H1 (cell line): ENCODE measurements at regions not wholly inside any gene's neighbourhood (a gene's known extent, or its start where the extent isn't known, plus 50 kb on each side); places are given as distances from the start of the nearest gene placed in this dataset.

Source experiments
- CHD7 ChIP-seq: fragments of 300-600 bp; sonication (generic); IDR thresholded peaks from 2 replicates; pipeline ENCODE4 v1.7.1; 2012; ENCODE audit warnings: low read length, moderate library complexity, mild to moderate bottlenecking, inconsistent platforms; ENCODE audit not compliant: insufficient replicate concordance
- GTF2F1 ChIP-seq: IDR thresholded peaks from 2 replicates; pipeline ENCODE4 v1.6.1; 2012; ENCODE audit warnings: low read depth, low read length, improper control_type of control experiment, borderline replicate concordance
- NANOG ChIP-seq: IDR thresholded peaks from 2 replicates; pipeline ENCODE4 v1.6.1; 2011; ENCODE audit warnings: low read length, low read depth, mild to moderate bottlenecking, inconsistent platforms; ENCODE audit not compliant: insufficient read depth, poor library complexity, severe bottlenecking
- SIRT6 ChIP-seq: IDR thresholded peaks from one replicate; pipeline ENCODE4 v1.7.1; 2012; ENCODE audit warnings: low read length, inconsistent platforms
- SP1 ChIP-seq: IDR thresholded peaks from 2 replicates; pipeline ENCODE4 v1.6.1; 2011; ENCODE audit warnings: low read depth, low read length
- SRF ChIP-seq: IDR thresholded peaks from 2 replicates; pipeline ENCODE4 v1.6.1; 2011; ENCODE audit warnings: mild to moderate bottlenecking, low read depth, low read length, moderate library complexity
- TEAD4 ChIP-seq: IDR thresholded peaks from 2 replicates; pipeline ENCODE4 v1.6.1; 2012; ENCODE audit warnings: low read depth, low read length, inconsistent platforms, mixed read lengths
- YY1 ChIP-seq: IDR thresholded peaks from 2 replicates; pipeline ENCODE4 v1.6.1; 2011; ENCODE audit warnings: low read depth, mild to moderate bottlenecking, low read length

GRCh38 chr9:107700847-107701246, 211.3 kb upstream of the KLF4 start (continued):
- no peak for TF ChIP-seq CHD7
- no peak for TF ChIP-seq SP1
- no peak for TF ChIP-seq TEAD4
- no peak for TF ChIP-seq YY1
- TF ChIP-seq SRF: no peak
- TF ChIP-seq NANOG: no peak
- TF ChIP-seq GTF2F1: no peak
- no peak for TF ChIP-seq SIRT6
